HG03575 (cell line): ENCODE measurements at regions not wholly inside any gene's neighbourhood (a gene's known extent, or its start where the extent isn't known, plus 50 kb on each side); places are given as distances from the start of the nearest gene placed in this dataset.

ENCODE experiments used
- ATAC-seq: cut with Tn5 transposase; IDR thresholded peaks from one replicate; pipeline ENCODE4 v1.9.1; 2021; ENCODE audit not compliant: unreplicated experiment, insufficient number of reproducible peaks, low FRiP score; ENCODE audit errors: extremely low read depth

- ATAC-seq: no peak
Observed at GRCh38 chr22:49329636-49330035, 498.0 kb downstream of the BRD1 start.

- no peak for ATAC-seq
Observed at GRCh38 chr22:49328630-49329405, 498.9 kb downstream of the BRD1 start.

- ATAC-seq: no peak
Observed at GRCh38 chr22:49328118-49328475, 499.6 kb downstream of the BRD1 start.

- ATAC-seq: no peak
Observed at GRCh38 chr22:49327411-49328117, 500.1 kb downstream of the BRD1 start.

- no peak for ATAC-seq
Observed at GRCh38 chr22:49326558-49326957, 501.1 kb downstream of the BRD1 start.

- ATAC-seq: no peak
Observed at GRCh38 chr22:49325531-49326395, 501.9 kb downstream of the BRD1 start.

GRCh38 chr22:49324527-49325491 lies 502.9 kb downstream of the BRD1 start:
- no peak for ATAC-seq

GRCh38 chr22:49323751-49324415 lies 503.8 kb downstream of the BRD1 start:
- no peak for ATAC-seq

- no peak for ATAC-seq
Observed at GRCh38 chr22:49322861-49323622, 504.6 kb downstream of the BRD1 start.

GRCh38 chr22:49322231-49322630 lies 505.4 kb downstream of the BRD1 start:
- ATAC-seq: no peak

GRCh38 chr22:49321477-49322055 lies 506.1 kb downstream of the BRD1 start:
- no peak for ATAC-seq

- ATAC-seq: no peak
Observed at GRCh38 chr22:49320714-49321476, 506.8 kb downstream of the BRD1 start.

- ATAC-seq: no peak
Observed at GRCh38 chr22:49317369-49317768, 510.3 kb downstream of the BRD1 start.

- no peak for ATAC-seq
Observed at GRCh38 chr22:49312601-49313000, 515.1 kb downstream of the BRD1 start.

GRCh38 chr22:49310354-49310753 lies 517.3 kb downstream of the BRD1 start:
- ATAC-seq: no peak

GRCh38 chr22:49308300-49308699 lies 519.4 kb downstream of the BRD1 start:
- ATAC-seq: no peak
